ENCODE measurements at regions not wholly inside any gene's neighbourhood (a gene's known extent, or its start where the extent isn't known, plus 50 kb on each side); places are given as distances from the start of the nearest gene placed in this dataset.

DNA sequence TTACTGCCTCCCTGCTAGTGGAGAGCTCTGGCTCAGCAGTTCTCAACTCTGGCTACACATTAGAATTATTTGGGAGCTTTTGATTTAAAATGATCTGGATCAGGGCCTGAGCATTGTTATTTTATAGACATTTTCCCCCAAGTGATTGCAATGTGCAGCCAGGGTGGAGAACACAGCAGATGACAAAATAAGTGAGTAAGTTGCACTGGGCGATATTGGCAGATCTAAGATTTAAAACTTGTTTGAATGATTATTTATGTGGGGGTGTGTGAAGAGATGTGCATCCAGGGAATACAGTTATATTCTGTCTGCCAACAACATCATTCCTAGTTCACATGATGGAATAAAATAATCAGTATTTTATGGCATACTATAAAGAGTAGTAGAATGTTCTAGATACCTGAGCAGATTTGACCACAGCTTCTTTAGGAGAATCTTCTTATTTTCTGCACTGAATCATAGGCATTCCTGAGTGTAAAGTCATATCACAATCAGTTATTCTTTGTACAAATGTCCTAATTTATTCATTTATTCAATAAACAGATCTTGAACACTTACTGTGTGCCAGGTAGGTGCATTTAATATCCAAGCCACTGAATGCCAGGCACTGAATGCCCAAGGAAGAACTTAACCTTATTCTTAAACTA lies 123.9 kb downstream of the UCHL1 start:
- H3K4me1 ChIP-seq (ENCODE audit: insufficient read depth, low read length) = no peaks in the 10 kb centered on the region
- H3K27ac Mint-ChIP-seq = no peak overlapping the region

GRCh38 chr4:41381384-41381783 lies 124.7 kb downstream of the UCHL1 start:
- no peak overlapping the region for H3K27ac ChIP-seq (ENCODE audit: low read depth in 1 of 2, low read length in 2 of 2)
- Mint-ChIP-seq H3K27me3 (no peaks in the 10 kb centered on the region), H3K4me1 (ENCODE audit: low read depth) (no peaks in the 10 kb centered on the region), H3K36me3 (ENCODE audit: low read depth) (no peaks in the 10 kb centered on the region), H3K9me3 (peaks cover 6% of the 10 kb centered on the region), H3K27ac (no peak overlapping the region), H3K4me3 (no peak overlapping the region)
- TF ChIP-seq CTCF (IDR thresholded peaks at IDR 0.05) = no peak
- ChIA-PET POLR2A (no interaction called here), CTCF (no interaction called here)
- H3K36me3 ChIP-seq (ENCODE audit: insufficient read depth, low read length) = no peaks in the 10 kb centered on the region
- DNase-seq (no peak), ATAC-seq (ENCODE audit: poor library complexity) (no peak)
- H3K4me1 ChIP-seq (ENCODE audit: insufficient read depth, low read length) = no peaks in the 10 kb centered on the region
- H3K4me3 ChIP-seq (ENCODE audit: low read length) = no peak overlapping the region
- H3K9me3 ChIP-seq (ENCODE audit: control insufficient read depth in 1 of 2, insufficient read depth in 1 of 2, low read length in 2 of 2) = no peaks in the 10 kb centered on the region
- no peaks in the 10 kb centered on the region for H3K27me3 ChIP-seq (ENCODE audit: control insufficient read depth in 1 of 2, insufficient read depth in 2 of 2, low read length in 2 of 2)
- intact Hi-C loops (cut with DNase I, micrococcal nuclease) = no loop called here

More for the DNA sequence above, 123.9 kb downstream of the UCHL1 start:
- no peaks in the 10 kb centered on the region for H3K36me3 ChIP-seq (ENCODE audit: insufficient read depth, low read length)
- Mint-ChIP-seq H3K4me3 (no peak overlapping the region), H3K27me3 (no peaks in the 10 kb centered on the region), H3K9me3 (peaks cover 6% of the 10 kb centered on the region), H3K36me3 (ENCODE audit: low read depth) (no peaks in the 10 kb centered on the region), H3K4me1 (ENCODE audit: low read depth) (no peaks in the 10 kb centered on the region)
- POLR2A ChIA-PET = no interaction called here
- H3K4me3 ChIP-seq (ENCODE audit: low read length) = no peak overlapping the region
- ATAC-seq (ENCODE audit: poor library complexity) = no peak
- H3K9me3 ChIP-seq (ENCODE audit: control insufficient read depth in 1 of 2, insufficient read depth in 1 of 2, low read length in 2 of 2) = peaks cover 0 to under 1% of the 10 kb centered on the region in 2 experiments
- no peak overlapping the region for H3K27ac ChIP-seq (ENCODE audit: low read depth in 1 of 2, low read length in 2 of 2)
- no peak for TF ChIP-seq CTCF (IDR thresholded peaks at IDR 0.05)
- intact Hi-C loops (cut with DNase I, micrococcal nuclease) = no loop called here
- CTCF ChIA-PET = no interaction called here
- no peaks in the 10 kb centered on the region for H3K27me3 ChIP-seq (ENCODE audit: control insufficient read depth in 1 of 2, insufficient read depth in 2 of 2, low read length in 2 of 2)
- DNase-seq = no peak

DNA sequence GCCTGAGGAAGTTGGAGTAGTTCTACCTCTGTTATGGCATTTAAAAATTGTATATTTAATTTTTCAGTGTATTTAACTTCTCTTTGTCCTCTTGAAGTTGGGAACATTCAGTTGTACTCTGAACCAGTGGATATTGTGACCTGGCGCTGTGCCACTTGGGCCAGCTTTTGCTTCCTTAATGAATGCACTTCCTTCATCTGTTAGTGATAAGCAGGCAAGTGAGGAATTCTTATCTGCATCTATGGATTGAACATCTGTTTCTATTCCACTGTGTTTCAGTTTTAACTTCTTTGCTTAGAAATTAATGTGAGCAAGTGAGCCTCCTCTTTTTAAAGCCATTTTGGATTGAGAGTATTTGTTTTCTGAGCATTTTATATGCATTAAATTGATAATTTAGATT lies 128.3 kb downstream of the UCHL1 start:
- ATAC-seq (ENCODE audit: poor library complexity) (no peak), DNase-seq (no peak)
- Mint-ChIP-seq H3K27me3 (no peaks in the 10 kb centered on the region), H3K4me1 (ENCODE audit: low read depth) (no peaks in the 10 kb centered on the region), H3K4me3 (no peak overlapping the region), H3K9me3 (no peaks in the 10 kb centered on the region), H3K27ac (no peak overlapping the region), H3K36me3 (ENCODE audit: low read depth) (no peaks in the 10 kb centered on the region)
- no peak for TF ChIP-seq CTCF (IDR thresholded peaks at IDR 0.05)
- H3K36me3 ChIP-seq (ENCODE audit: insufficient read depth, low read length) = no peaks in the 10 kb centered on the region
- ChIA-PET CTCF (no interaction called here), POLR2A (no interaction called here)
- no peaks in the 10 kb centered on the region for H3K4me1 ChIP-seq (ENCODE audit: insufficient read depth, low read length)
- intact Hi-C loops (cut with DNase I, micrococcal nuclease) = no loop called here
- no peaks in the 10 kb centered on the region for H3K27me3 ChIP-seq (ENCODE audit: control insufficient read depth in 1 of 2, insufficient read depth in 2 of 2, low read length in 2 of 2)
- H3K4me3 ChIP-seq (ENCODE audit: low read length) = no peak overlapping the region
- no peaks in the 10 kb centered on the region for H3K9me3 ChIP-seq (ENCODE audit: control insufficient read depth in 1 of 2, insufficient read depth in 1 of 2, low read length in 2 of 2)
- no peak overlapping the region for H3K27ac ChIP-seq (ENCODE audit: low read depth in 1 of 2, low read length in 2 of 2)
